ENCODE measurements at regions not wholly inside any gene's neighbourhood (a gene's known extent, or its start where the extent isn't known, plus 50 kb on each side); places are given as distances from the start of the nearest gene placed in this dataset.

DNA sequence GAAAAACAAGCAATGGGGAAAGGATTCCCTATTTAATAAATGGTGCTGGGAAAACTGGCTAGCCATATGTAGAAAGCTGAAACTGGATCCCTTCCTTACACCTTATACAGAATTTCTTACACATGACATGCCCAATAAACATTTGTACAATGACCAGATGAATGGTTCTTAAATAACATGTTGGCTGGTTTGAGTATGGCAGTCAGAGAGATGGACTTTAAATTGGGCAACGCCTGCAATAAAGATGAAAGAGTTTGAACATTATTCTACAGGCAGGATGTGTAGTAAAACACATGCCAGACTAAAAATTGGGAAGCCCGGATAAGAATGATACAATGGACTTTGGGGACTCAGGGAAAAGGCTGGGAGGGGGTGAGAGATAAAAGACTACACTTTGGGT lies 360.6 kb upstream of the KITLG start:
- Mint-ChIP-seq H3K4me1 (no peaks in the 10 kb centered on the region), H3K4me3 (no peak overlapping the region), H3K27me3 (peaks cover 1% of the 10 kb centered on the region), H3K36me3 (ENCODE audit: low read depth) (no peaks in the 10 kb centered on the region), H3K9me3 (no peaks in the 10 kb centered on the region), H3K27ac (no peak overlapping the region)
- peak; percentile 16 for DNase-seq
- intact Hi-C loops (cut with micrococcal nuclease): no loop called here

GRCh38 chr12:88935856-88936255 lies 355.6 kb upstream of the KITLG start:
- Mint-ChIP-seq H3K9me3 (no peaks in the 10 kb centered on the region), H3K27ac (no peak overlapping the region)

DNA sequence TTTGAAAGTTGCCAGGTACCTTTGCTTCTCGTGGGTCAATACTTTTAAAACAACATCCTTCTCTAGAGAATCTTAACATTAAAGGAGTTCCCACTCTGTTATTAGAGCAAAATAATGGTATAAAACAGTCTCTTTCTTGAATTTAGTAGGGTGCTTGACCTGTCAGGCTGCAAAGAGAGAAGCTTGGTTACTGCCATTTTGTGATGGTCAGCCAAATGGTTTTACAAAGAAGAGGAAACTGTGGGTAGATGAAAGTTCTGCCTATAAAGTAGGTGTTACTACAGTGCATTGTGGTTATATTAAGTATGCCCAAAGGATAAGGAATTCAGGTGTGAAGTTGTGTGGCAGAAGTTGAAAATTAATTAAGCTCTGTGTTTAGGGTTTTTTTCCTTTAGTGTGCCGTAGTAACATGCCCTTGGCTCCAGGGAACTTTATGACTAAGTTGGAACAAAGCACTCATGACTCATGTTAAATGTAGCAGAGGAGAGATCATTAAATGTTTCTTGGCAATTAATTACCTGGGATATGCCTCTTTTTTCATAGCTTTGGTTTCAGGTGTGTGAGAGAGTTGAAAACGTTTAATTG lies 354.0 kb upstream of the KITLG start:
- H3K4me3 Mint-ChIP-seq: no peak overlapping the region
- no peak for DNase-seq

More at GRCh38 chr12:88935856-88936255, 355.6 kb upstream of the KITLG start:
- no peak for DNase-seq
- intact Hi-C loops (cut with micrococcal nuclease): no loop called here
- no peaks in the 10 kb centered on the region for H3K27me3 Mint-ChIP-seq
- no peaks in the 10 kb centered on the region for H3K4me1 Mint-ChIP-seq
- no peak overlapping the region for H3K4me3 Mint-ChIP-seq
- H3K36me3 Mint-ChIP-seq (ENCODE audit: low read depth): no peaks in the 10 kb centered on the region

DNA sequence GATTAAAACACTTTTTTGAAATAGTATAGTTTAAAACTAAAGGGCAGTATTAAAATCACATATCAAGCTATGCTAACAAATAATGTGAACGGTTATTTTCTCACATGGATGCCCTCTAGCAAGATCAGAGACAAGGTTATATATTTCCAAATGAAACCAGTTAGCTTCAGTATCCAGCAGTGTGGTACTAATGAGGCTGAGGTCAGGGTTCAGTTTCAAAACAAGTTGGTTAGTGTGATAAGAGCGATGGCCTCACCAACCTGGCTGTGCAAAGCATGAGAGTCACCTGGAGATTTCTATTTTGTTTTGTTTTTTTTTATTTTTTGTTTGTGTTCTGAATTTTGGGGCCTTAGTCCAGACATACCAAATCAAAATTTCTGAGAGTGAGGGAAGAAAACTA lies 352.2 kb upstream of the KITLG start:
- H3K27me3 Mint-ChIP-seq: no peaks in the 10 kb centered on the region

More for the DNA sequence above, 354.0 kb upstream of the KITLG start:
- Mint-ChIP-seq H3K9me3 (no peaks in the 10 kb centered on the region), H3K4me1 (no peaks in the 10 kb centered on the region), H3K36me3 (ENCODE audit: low read depth) (no peaks in the 10 kb centered on the region), H3K27ac (no peak overlapping the region), H3K27me3 (no peaks in the 10 kb centered on the region)
- intact Hi-C loops (cut with micrococcal nuclease): no loop called here

GRCh38 chr12:88931598-88931997 lies 351.3 kb upstream of the KITLG start:
- Mint-ChIP-seq H3K4me1 (no peaks in the 10 kb centered on the region), H3K4me3 (no peak overlapping the region), H3K27ac (no peak overlapping the region), H3K36me3 (ENCODE audit: low read depth) (no peaks in the 10 kb centered on the region), H3K9me3 (no peaks in the 10 kb centered on the region), H3K27me3 (no peaks in the 10 kb centered on the region)
- intact Hi-C loops (cut with micrococcal nuclease): no loop called here
- DNase-seq: no peak

More for the DNA sequence above, 352.2 kb upstream of the KITLG start:
- Mint-ChIP-seq H3K4me3 (no peak overlapping the region), H3K36me3 (ENCODE audit: low read depth) (no peaks in the 10 kb centered on the region), H3K27ac (no peak overlapping the region), H3K4me1 (no peaks in the 10 kb centered on the region), H3K9me3 (no peaks in the 10 kb centered on the region)
- intact Hi-C loops (cut with micrococcal nuclease): no loop called here
- DNase-seq: no peak

GRCh38 chr12:88925454-88925853 lies 345.2 kb upstream of the KITLG start:
- Mint-ChIP-seq H3K27me3 (no peaks in the 10 kb centered on the region), H3K36me3 (ENCODE audit: low read depth) (no peaks in the 10 kb centered on the region), H3K27ac (no peak overlapping the region), H3K9me3 (no peaks in the 10 kb centered on the region), H3K4me1 (no peaks in the 10 kb centered on the region), H3K4me3 (no peak overlapping the region)
- intact Hi-C loops (cut with micrococcal nuclease): no loop called here
- no peak for DNase-seq

- H3K27me3 Mint-ChIP-seq: no peaks in the 10 kb centered on the region
- H3K36me3 Mint-ChIP-seq (ENCODE audit: low read depth): no peaks in the 10 kb centered on the region
These were observed 343.9 kb upstream of the KITLG start for GRCh38 chr12:88924162-88924561.

GRCh38 chr12:88923631-88924030 lies 343.4 kb upstream of the KITLG start:
- Mint-ChIP-seq H3K9me3 (no peaks in the 10 kb centered on the region), H3K4me1 (no peaks in the 10 kb centered on the region), H3K27ac (no peak overlapping the region), H3K36me3 (ENCODE audit: low read depth) (no peaks in the 10 kb centered on the region), H3K4me3 (no peak overlapping the region), H3K27me3 (no peaks in the 10 kb centered on the region)
- no peak for DNase-seq
- intact Hi-C loops (cut with micrococcal nuclease): no loop called here

More at GRCh38 chr12:88924162-88924561, 343.9 kb upstream of the KITLG start:
- DNase-seq: no peak
- Mint-ChIP-seq H3K4me1 (no peaks in the 10 kb centered on the region), H3K9me3 (no peaks in the 10 kb centered on the region), H3K4me3 (no peak overlapping the region), H3K27ac (no peak overlapping the region)
- intact Hi-C loops (cut with micrococcal nuclease): no loop called here

DNA sequence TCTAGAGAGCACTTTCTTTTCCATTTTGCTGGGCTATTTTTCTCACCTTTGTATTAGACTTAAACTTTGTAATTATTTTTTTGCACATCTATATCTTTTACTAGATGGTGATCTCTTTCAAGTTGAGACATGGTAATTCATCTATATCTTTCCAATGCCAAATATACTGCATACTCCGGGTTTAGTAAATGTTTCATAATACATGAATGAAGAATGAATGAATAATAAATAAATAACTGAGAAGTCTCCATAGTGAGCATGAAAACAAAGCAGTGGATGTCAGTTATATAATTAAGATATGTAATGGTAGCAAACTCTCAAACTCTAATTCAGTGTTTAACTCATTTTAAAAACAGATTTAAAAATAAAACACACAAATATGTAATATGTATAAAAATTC lies 342.5 kb upstream of the KITLG start:
- intact Hi-C loops (cut with micrococcal nuclease): no loop called here
- no peak overlapping the region for H3K27ac Mint-ChIP-seq
- H3K4me3 Mint-ChIP-seq: no peak overlapping the region
- H3K4me1 Mint-ChIP-seq: no peaks in the 10 kb centered on the region
- H3K27me3 Mint-ChIP-seq: no peaks in the 10 kb centered on the region
- DNase-seq: no peak
- no peaks in the 10 kb centered on the region for H3K36me3 Mint-ChIP-seq (ENCODE audit: low read depth)
- no peaks in the 10 kb centered on the region for H3K9me3 Mint-ChIP-seq

DNA sequence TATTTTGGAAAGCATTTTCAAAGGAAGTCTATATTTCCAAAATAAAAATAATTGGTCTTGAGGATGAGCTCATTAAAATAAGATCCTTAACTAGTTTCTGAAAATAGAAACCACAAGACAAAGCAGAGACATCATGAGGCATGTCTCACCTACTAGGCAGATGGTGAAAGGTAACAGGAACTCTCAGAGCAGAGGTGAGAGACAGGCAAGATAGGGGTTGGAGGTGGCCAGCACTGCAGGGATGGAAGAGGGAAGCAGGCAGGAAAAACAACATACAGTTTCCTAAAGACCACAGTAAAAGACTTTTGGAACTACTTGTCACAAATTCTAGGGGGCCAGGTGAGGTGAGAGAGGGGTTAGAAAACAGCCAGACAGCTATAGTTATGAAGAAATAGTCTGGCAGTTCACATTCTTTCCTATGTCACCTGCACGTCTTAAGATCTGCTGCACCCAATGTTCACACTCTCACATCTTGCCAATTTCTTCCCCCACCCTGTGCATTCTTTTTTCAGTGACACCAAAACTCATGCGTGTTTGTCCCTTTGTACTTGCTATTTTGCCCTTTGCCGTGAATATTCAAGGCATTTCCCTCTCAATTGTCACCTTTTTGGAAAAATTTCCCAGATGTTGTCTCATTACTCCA lies 341.7 kb upstream of the KITLG start:
- no peaks in the 10 kb centered on the region for H3K27me3 Mint-ChIP-seq
- intact Hi-C loops (cut with micrococcal nuclease): no loop called here
- no peaks in the 10 kb centered on the region for H3K9me3 Mint-ChIP-seq
- no peak for DNase-seq
- no peaks in the 10 kb centered on the region for H3K4me1 Mint-ChIP-seq
- H3K27ac Mint-ChIP-seq: no peak overlapping the region
- H3K4me3 Mint-ChIP-seq: no peak overlapping the region
- no peaks in the 10 kb centered on the region for H3K36me3 Mint-ChIP-seq (ENCODE audit: low read depth)

- no peak for DNase-seq
- intact Hi-C loops (cut with micrococcal nuclease): no loop called here
- no peak overlapping the region for H3K27ac Mint-ChIP-seq
- no peaks in the 10 kb centered on the region for H3K27me3 Mint-ChIP-seq
- H3K4me3 Mint-ChIP-seq: no peak overlapping the region
- no peaks in the 10 kb centered on the region for H3K36me3 Mint-ChIP-seq (ENCODE audit: low read depth)
- no peaks in the 10 kb centered on the region for H3K4me1 Mint-ChIP-seq
- no peaks in the 10 kb centered on the region for H3K9me3 Mint-ChIP-seq
These were observed 341.2 kb upstream of the KITLG start for GRCh38 chr12:88921434-88921833.

- Mint-ChIP-seq H3K36me3 (ENCODE audit: low read depth) (no peaks in the 10 kb centered on the region), H3K27me3 (no peaks in the 10 kb centered on the region), H3K9me3 (peaks cover 5% of the 10 kb centered on the region), H3K27ac (no peak overlapping the region), H3K4me1 (no peaks in the 10 kb centered on the region), H3K4me3 (no peak overlapping the region)
- no peak for DNase-seq
- intact Hi-C loops (cut with micrococcal nuclease): no loop called here
These were observed 337.9 kb upstream of the KITLG start for GRCh38 chr12:88918161-88918560.

DNA sequence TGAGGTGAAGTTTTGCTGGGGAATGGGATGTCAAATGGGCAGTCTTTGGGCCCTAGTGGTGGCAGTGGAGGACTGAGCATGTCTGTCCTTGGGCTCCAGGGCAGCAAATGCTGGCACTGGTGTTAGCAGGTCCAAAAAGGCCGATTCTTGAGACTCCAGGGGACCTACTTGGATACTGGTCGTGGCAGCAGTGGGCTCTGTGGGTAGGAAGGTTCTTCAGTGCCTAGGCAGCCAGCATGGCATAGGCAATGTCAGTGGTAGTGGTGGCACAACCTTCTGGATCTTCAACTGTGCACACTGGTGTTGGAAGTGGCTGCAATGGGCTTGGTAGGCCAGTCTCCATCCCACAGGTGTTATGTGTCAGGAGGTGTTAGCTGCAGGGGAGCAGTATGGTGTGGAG lies 334.7 kb upstream of the KITLG start:
- no peak for DNase-seq
- peaks cover 5% of the 10 kb centered on the region for H3K9me3 Mint-ChIP-seq
- H3K4me1 Mint-ChIP-seq: no peaks in the 10 kb centered on the region
- no peaks in the 10 kb centered on the region for H3K27me3 Mint-ChIP-seq
- no peak overlapping the region for H3K27ac Mint-ChIP-seq
- intact Hi-C loops (cut with micrococcal nuclease): no loop called here
- no peak overlapping the region for H3K4me3 Mint-ChIP-seq
- no peaks in the 10 kb centered on the region for H3K36me3 Mint-ChIP-seq (ENCODE audit: low read depth)

DNA sequence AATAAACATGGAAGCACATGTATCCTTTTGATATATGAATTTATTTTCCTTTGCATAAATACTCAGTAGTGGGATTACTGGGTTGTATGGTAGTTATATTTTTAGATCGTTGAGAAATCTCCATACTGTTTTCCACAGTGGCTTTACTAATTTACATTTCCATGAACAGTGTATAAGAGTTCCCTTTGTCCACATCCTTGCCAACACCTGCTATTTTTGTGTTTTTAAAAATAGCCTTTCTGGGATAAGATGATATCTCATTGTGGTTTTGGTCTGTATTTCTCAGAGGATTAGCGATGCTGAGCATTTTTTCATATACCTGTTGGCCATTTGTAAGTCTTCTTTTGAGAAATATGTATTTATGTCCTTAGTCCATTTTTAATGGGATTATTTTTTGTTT lies 329.2 kb upstream of the KITLG start:
- H3K27ac Mint-ChIP-seq: no peak overlapping the region
- intact Hi-C loops (cut with micrococcal nuclease): no loop called here
- peaks cover under 1% of the 10 kb centered on the region for H3K9me3 Mint-ChIP-seq
- H3K4me1 Mint-ChIP-seq: no peaks in the 10 kb centered on the region
- H3K36me3 Mint-ChIP-seq (ENCODE audit: low read depth): no peaks in the 10 kb centered on the region
- no peaks in the 10 kb centered on the region for H3K27me3 Mint-ChIP-seq
- H3K4me3 Mint-ChIP-seq: no peak overlapping the region
- no peak for DNase-seq

DNA sequence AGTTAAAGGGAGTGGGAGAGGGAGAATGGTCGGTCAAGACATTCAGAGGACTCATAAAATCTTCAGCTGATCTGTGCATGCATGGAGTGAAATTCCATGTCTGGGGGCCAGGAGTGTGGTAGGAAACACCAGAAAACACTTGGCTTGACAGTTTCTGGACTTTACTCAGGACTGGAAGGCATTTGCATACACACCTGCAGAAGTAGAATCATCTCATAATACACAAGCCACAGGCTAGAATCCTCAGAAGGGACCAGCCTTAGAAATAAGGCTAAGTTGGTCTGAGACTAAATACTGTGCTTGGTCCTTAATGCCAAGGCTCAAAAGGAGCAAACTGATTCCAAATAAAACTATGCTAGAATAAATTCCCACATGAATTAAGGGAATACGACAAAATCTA lies 328.1 kb upstream of the KITLG start:
- Mint-ChIP-seq H3K27ac (no peak overlapping the region), H3K27me3 (no peaks in the 10 kb centered on the region), H3K36me3 (ENCODE audit: low read depth) (no peaks in the 10 kb centered on the region), H3K4me1 (no peaks in the 10 kb centered on the region), H3K9me3 (no peaks in the 10 kb centered on the region), H3K4me3 (no peak overlapping the region)
- intact Hi-C loops (cut with micrococcal nuclease): no loop called here
- no peak for DNase-seq
